ENCODE measurements at regions not wholly inside any gene's neighbourhood (a gene's known extent, or its start where the extent isn't known, plus 50 kb on each side); places are given as distances from the start of the nearest gene placed in this dataset.

DNA sequence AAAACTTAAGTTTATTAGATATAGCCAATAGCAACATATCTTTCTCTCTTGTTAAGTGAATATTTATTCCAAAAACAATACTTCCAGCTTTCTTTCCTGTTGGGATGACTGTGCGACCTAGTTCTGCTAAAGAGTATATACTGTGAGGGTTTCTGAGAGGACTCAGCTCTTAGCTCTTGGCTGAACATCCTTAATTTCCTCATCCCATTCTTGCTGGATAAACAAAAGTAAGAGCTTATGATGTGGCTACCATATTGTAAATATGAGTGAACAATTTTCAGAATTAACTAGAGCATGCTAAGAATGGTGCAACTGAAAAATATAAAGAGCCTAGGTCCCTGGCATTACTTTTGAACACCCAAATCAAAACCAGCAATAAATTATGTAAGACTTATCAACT lies 279.5 kb upstream of the GNAI1 start:
- Histone ChIP-seq H3K9ac (ENCODE audit: low read depth, low read length) (no peak overlapping the region), H3K27me3 (ENCODE audit: insufficient read depth, low read length) (no peaks in the 10 kb centered on the region), H3K27ac (ENCODE audit: low read length) (no peak overlapping the region), H3K9me3 (ENCODE audit: insufficient read depth, low read depth, low read length) (no peaks in the 10 kb centered on the region), H3K4me1 (ENCODE audit: insufficient read depth, low read length) (no peaks in the 10 kb centered on the region), H3K4me3 (ENCODE audit: low read length) (no peak overlapping the region), H3K36me3 (ENCODE audit: insufficient read depth, low read depth, low read length) (no peaks in the 10 kb centered on the region)

DNA sequence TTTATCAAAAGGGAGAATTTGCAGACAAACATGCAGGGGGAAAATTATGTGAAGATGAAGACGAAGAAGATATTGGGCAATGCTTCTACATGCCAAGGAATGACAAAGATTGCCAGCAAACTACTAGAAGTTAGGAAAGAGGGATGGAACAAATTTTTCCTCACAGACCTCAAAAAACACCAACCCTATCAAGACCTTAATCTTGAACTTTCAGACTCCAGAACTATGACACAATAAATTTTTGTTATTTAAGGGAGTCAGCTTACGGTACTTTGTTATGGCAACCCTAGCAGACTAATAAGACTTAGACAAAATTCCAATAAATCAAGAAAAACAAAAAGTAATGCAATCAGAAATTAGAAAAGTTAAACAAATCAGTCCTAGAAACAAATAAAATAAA lies 280.0 kb upstream of the GNAI1 start:
- no peak overlapping the region for H3K4me3 ChIP-seq (ENCODE audit: low read length)
- no peaks in the 10 kb centered on the region for H3K36me3 ChIP-seq (ENCODE audit: insufficient read depth, low read depth, low read length)
- H3K27me3 ChIP-seq (ENCODE audit: insufficient read depth, low read length): no peaks in the 10 kb centered on the region
- no peaks in the 10 kb centered on the region for H3K9me3 ChIP-seq (ENCODE audit: insufficient read depth, low read depth, low read length)
- no peak overlapping the region for H3K27ac ChIP-seq (ENCODE audit: low read length)
- no peak overlapping the region for H3K9ac ChIP-seq (ENCODE audit: low read depth, low read length)
- no peaks in the 10 kb centered on the region for H3K4me1 ChIP-seq (ENCODE audit: insufficient read depth, low read length)

DNA sequence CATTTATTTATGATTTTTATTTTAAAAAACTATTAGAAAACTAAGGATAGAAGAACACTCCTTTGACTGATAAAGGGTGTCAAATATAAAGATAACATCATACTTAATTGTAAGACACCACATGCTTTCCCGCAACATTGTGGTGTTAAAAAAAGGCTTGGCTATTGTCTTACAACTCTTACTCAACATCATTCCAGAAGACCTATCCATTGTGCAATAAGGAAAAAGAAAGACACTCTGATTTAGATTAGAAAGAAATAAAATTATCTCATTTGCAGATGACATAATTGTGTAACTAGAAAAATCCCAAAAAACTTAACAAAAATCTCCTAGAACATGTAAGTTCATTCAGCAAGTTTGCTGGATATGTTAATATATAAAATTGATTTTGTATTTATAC lies 296.7 kb upstream of the GNAI1 start:
- Histone ChIP-seq H3K36me3 (ENCODE audit: insufficient read depth, low read depth, low read length) (no peaks in the 10 kb centered on the region), H3K9ac (ENCODE audit: low read depth, low read length) (no peak overlapping the region)

GRCh38 chr7:79833616-79834015 lies 301.0 kb upstream of the GNAI1 start:
- no peaks in the 10 kb centered on the region for H3K36me3 ChIP-seq (ENCODE audit: insufficient read depth, low read depth, low read length)
- no peak overlapping the region for H3K9ac ChIP-seq (ENCODE audit: low read depth, low read length)
- H3K27me3 ChIP-seq (ENCODE audit: insufficient read depth, low read length): no peaks in the 10 kb centered on the region
- H3K9me3 ChIP-seq (ENCODE audit: insufficient read depth, low read depth, low read length): no peaks in the 10 kb centered on the region
- H3K4me3 ChIP-seq (ENCODE audit: low read length): no peak overlapping the region
- no peak overlapping the region for H3K27ac ChIP-seq (ENCODE audit: low read length)
- no peaks in the 10 kb centered on the region for H3K4me1 ChIP-seq (ENCODE audit: insufficient read depth, low read length)

More for the DNA sequence above, 296.7 kb upstream of the GNAI1 start:
- H3K9me3 ChIP-seq (ENCODE audit: insufficient read depth, low read depth, low read length): no peaks in the 10 kb centered on the region
- no peak overlapping the region for H3K4me3 ChIP-seq (ENCODE audit: low read length)
- H3K4me1 ChIP-seq (ENCODE audit: insufficient read depth, low read length): no peaks in the 10 kb centered on the region
- H3K27me3 ChIP-seq (ENCODE audit: insufficient read depth, low read length): no peaks in the 10 kb centered on the region
- no peak overlapping the region for H3K27ac ChIP-seq (ENCODE audit: low read length)

DNA sequence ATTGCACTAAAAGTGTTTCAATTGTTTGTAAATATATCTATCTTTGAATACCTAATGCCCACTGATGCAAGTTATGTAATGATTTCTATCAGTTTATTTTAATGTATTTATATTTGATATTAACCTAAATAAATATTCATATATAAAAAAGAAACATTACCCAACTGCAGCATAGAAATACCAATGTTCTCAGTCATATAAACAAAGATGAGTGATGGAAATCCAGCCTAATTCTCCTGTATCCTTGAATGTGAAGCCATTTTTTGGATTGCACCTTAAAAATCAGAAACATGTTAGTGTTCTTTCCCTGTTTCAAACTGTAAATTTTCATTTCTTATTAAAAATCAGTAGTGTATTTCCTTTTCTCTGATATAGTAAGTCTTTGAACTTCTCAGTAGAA lies 305.8 kb upstream of the GNAI1 start:
- H3K9ac ChIP-seq (ENCODE audit: low read depth, low read length): no peak overlapping the region
- no peak overlapping the region for H3K27ac ChIP-seq (ENCODE audit: low read length)
- no peaks in the 10 kb centered on the region for H3K9me3 ChIP-seq (ENCODE audit: insufficient read depth, low read depth, low read length)
- no peaks in the 10 kb centered on the region for H3K36me3 ChIP-seq (ENCODE audit: insufficient read depth, low read depth, low read length)
- H3K4me3 ChIP-seq (ENCODE audit: low read length): no peak overlapping the region
- no peaks in the 10 kb centered on the region for H3K27me3 ChIP-seq (ENCODE audit: insufficient read depth, low read length)
- H3K4me1 ChIP-seq (ENCODE audit: insufficient read depth, low read length): no peaks in the 10 kb centered on the region

DNA sequence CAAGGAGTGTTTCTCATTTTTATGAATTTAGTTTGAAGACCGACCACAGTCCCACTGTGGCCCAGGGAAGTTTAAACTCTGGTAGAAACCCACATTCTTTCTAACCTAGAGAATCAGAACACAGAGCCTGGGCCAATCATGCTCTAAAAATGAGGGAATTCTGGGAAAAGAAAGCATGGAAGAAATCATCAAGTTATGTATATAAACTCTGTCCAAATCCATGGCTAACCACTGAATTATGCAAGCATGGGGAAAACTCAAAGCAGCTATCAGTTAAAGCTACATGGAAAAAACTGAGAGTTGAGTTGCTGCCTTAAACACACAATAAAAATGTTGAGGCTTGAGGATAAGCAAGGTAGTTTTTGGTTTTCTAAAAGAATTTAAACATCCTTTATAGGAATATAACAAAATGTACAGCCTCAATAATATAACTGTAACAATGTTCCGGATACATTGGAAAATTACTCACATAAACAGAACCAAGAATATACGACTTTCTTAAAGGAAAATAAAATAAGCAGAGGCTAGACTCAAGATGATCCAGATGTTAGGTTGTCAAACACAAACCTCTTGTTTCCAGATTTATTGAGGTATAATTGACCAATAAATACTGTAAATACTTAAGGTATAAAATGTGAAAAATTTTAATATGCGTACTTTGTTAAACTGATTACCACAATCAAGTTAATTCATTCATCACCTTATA lies 311.2 kb upstream of the GNAI1 start:
- H3K4me1 ChIP-seq (ENCODE audit: insufficient read depth, low read length): no peaks in the 10 kb centered on the region
- no peaks in the 10 kb centered on the region for H3K36me3 ChIP-seq (ENCODE audit: insufficient read depth, low read depth, low read length)
- no peaks in the 10 kb centered on the region for H3K9me3 ChIP-seq (ENCODE audit: insufficient read depth, low read depth, low read length)
- H3K4me3 ChIP-seq (ENCODE audit: low read length): no peak overlapping the region
- H3K27me3 ChIP-seq (ENCODE audit: insufficient read depth, low read length): no peaks in the 10 kb centered on the region
- H3K27ac ChIP-seq (ENCODE audit: low read length): no peak overlapping the region
- H3K9ac ChIP-seq (ENCODE audit: low read depth, low read length): no peak overlapping the region

GRCh38 chr7:79822620-79823240 lies 311.9 kb upstream of the GNAI1 start:
- Histone ChIP-seq H3K9me3 (ENCODE audit: insufficient read depth, low read depth, low read length) (no peaks in the 10 kb centered on the region), H3K27me3 (ENCODE audit: insufficient read depth, low read length) (no peaks in the 10 kb centered on the region), H3K4me3 (ENCODE audit: low read length) (no peak overlapping the region), H3K36me3 (ENCODE audit: insufficient read depth, low read depth, low read length) (no peaks in the 10 kb centered on the region), H3K4me1 (ENCODE audit: insufficient read depth, low read length) (no peaks in the 10 kb centered on the region), H3K9ac (ENCODE audit: low read depth, low read length) (no peak overlapping the region), H3K27ac (ENCODE audit: low read length) (no peak overlapping the region)

DNA sequence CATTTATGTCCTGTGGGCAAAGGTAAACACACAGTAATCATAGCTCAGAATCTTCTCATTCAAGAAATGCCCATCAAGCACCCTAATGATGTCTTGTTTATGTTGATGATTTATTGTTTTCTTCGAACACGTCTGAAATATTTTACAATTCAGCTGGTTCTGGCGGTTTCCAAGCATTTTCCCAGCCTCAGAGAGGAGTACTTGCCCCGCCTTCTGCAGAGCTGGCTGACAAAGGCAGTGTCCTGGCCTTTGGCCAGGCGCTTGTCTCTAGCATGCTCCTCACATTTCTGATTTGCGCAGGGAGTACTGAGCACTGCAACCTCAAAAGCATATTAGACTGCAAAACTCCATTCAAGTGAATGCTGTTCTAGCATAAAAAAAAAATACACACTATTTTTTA lies 314.2 kb upstream of the GNAI1 start:
- H3K4me1 ChIP-seq (ENCODE audit: insufficient read depth, low read length): no peaks in the 10 kb centered on the region
- H3K9ac ChIP-seq (ENCODE audit: low read depth, low read length): no peak overlapping the region
- no peak overlapping the region for H3K4me3 ChIP-seq (ENCODE audit: low read length)
- H3K27ac ChIP-seq (ENCODE audit: low read length): no peak overlapping the region
- H3K9me3 ChIP-seq (ENCODE audit: insufficient read depth, low read depth, low read length): no peaks in the 10 kb centered on the region
- no peaks in the 10 kb centered on the region for H3K27me3 ChIP-seq (ENCODE audit: insufficient read depth, low read length)
- no peaks in the 10 kb centered on the region for H3K36me3 ChIP-seq (ENCODE audit: insufficient read depth, low read depth, low read length)

DNA sequence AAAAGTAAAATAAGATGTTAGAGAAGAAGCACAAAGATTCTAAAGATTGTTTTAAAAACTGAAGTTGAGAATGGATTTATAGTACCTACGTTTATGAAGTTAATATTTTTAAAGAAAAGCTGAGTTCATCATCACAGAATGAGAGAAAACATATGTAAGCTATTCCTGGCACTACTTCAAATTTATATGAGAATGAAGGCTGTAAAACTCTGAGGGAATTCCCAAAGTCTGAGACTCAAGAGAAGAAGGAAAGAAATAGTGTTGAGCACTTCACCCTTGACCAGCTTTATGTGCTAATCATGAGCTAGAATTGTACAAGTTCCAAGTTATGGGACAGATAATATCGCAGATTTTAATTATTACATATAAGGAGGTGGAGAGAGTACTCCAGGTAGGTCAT lies 323.7 kb upstream of the GNAI1 start:
- no peaks in the 10 kb centered on the region for H3K9me3 ChIP-seq (ENCODE audit: insufficient read depth, low read depth, low read length)

GRCh38 chr7:79806161-79806734 lies 328.4 kb upstream of the GNAI1 start:
- no peaks in the 10 kb centered on the region for H3K36me3 ChIP-seq (ENCODE audit: insufficient read depth, low read depth, low read length)
- no peak overlapping the region for H3K27ac ChIP-seq (ENCODE audit: low read length)
- H3K9me3 ChIP-seq (ENCODE audit: insufficient read depth, low read depth, low read length): no peaks in the 10 kb centered on the region
- H3K27me3 ChIP-seq (ENCODE audit: insufficient read depth, low read length): no peaks in the 10 kb centered on the region
- no peaks in the 10 kb centered on the region for H3K4me1 ChIP-seq (ENCODE audit: insufficient read depth, low read length)
- H3K4me3 ChIP-seq (ENCODE audit: low read length): no peak overlapping the region
- no peak overlapping the region for H3K9ac ChIP-seq (ENCODE audit: low read depth, low read length)

More for the DNA sequence above, 323.7 kb upstream of the GNAI1 start:
- H3K27me3 ChIP-seq (ENCODE audit: insufficient read depth, low read length): no peaks in the 10 kb centered on the region
- no peaks in the 10 kb centered on the region for H3K4me1 ChIP-seq (ENCODE audit: insufficient read depth, low read length)
- H3K36me3 ChIP-seq (ENCODE audit: insufficient read depth, low read depth, low read length): no peaks in the 10 kb centered on the region
- H3K9ac ChIP-seq (ENCODE audit: low read depth, low read length): no peak overlapping the region
- H3K4me3 ChIP-seq (ENCODE audit: low read length): no peak overlapping the region
- no peak overlapping the region for H3K27ac ChIP-seq (ENCODE audit: low read length)

GRCh38 chr7:79790656-79791262 lies 337.3 kb upstream of the MAGI2 start:
- Histone ChIP-seq H3K4me1 (ENCODE audit: insufficient read depth, low read length) (no peaks in the 10 kb centered on the region), H3K27me3 (ENCODE audit: insufficient read depth, low read length) (no peaks in the 10 kb centered on the region), H3K36me3 (ENCODE audit: insufficient read depth, low read depth, low read length) (no peaks in the 10 kb centered on the region), H3K27ac (ENCODE audit: low read length) (no peak overlapping the region), H3K9me3 (ENCODE audit: insufficient read depth, low read depth, low read length) (no peaks in the 10 kb centered on the region), H3K9ac (ENCODE audit: low read depth, low read length) (no peak overlapping the region), H3K4me3 (ENCODE audit: low read length) (no peak overlapping the region)
